EL (cell line): ENCODE measurements at regions not wholly inside any gene's neighbourhood (a gene's known extent, or its start where the extent isn't known, plus 50 kb on each side); places are given as distances from the start of the nearest gene placed in this dataset.

Experiments
- DNase-seq: peaks from one replicate; pipeline ENCODE4 v3.0.0-alpha.2; 2016

- no peak for DNase-seq
These were observed 319.4 kb upstream of the NR2F2 start for GRCh38 chr15:96011136-96011535.

- no peak for DNase-seq
These were observed 315.6 kb upstream of the NR2F2 start for GRCh38 chr15:96014939-96015338.

- DNase-seq, result no peak
These were observed 311.4 kb upstream of the NR2F2 start for GRCh38 chr15:96019114-96019513.

- no peak for DNase-seq
These were observed 310.4 kb upstream of the NR2F2 start for GRCh38 chr15:96020133-96020532.

GRCh38 chr15:96020797-96021196, 309.7 kb upstream of the NR2F2 start:
- no peak for DNase-seq

GRCh38 chr15:96023081-96023480, 307.4 kb upstream of the NR2F2 start:
- DNase-seq, result no peak

GRCh38 chr15:96027501-96027900, 303.0 kb upstream of the NR2F2 start:
- no peak for DNase-seq

GRCh38 chr15:96028620-96029019, 301.9 kb upstream of the NR2F2 start:
- no peak for DNase-seq

- DNase-seq, result no peak
These were observed 301.3 kb upstream of the NR2F2 start for GRCh38 chr15:96029172-96029571.

GRCh38 chr15:96031426-96032110, 298.9 kb upstream of the NR2F2 start:
- DNase-seq, result no peak

GRCh38 chr15:96035091-96035490, 295.4 kb upstream of the NR2F2 start:
- no peak for DNase-seq

GRCh38 chr15:96035635-96036034, 294.9 kb upstream of the NR2F2 start:
- DNase-seq, result no peak

- no peak for DNase-seq
These were observed 292.9 kb upstream of the NR2F2 start for GRCh38 chr15:96037584-96037983.

- no peak for DNase-seq
These were observed 292.4 kb upstream of the NR2F2 start for GRCh38 chr15:96038131-96038530.

- no peak for DNase-seq
These were observed 291.9 kb upstream of the NR2F2 start for GRCh38 chr15:96038650-96039049.

- DNase-seq, result no peak
These were observed 288.3 kb upstream of the NR2F2 start for GRCh38 chr15:96041982-96042733.

GRCh38 chr15:96042734-96043224, 287.7 kb upstream of the NR2F2 start:
- no peak for DNase-seq

GRCh38 chr15:96043591-96044171, 286.8 kb upstream of the NR2F2 start:
- DNase-seq, result no peak

GRCh38 chr15:96046620-96047240, 283.8 kb upstream of the NR2F2 start:
- DNase-seq, result peak; percentile 76

GRCh38 chr15:96047255-96047931, 283.1 kb upstream of the NR2F2 start:
- DNase-seq, result peak; percentile 96

GRCh38 chr15:96049323-96049722, 281.2 kb upstream of the NR2F2 start:
- DNase-seq, result no peak

- DNase-seq, result no peak
These were observed 280.7 kb upstream of the NR2F2 start for GRCh38 chr15:96049766-96050165.

GRCh38 chr15:96051598-96051997, 278.9 kb upstream of the NR2F2 start:
- no peak for DNase-seq
